Thyroid gland (tissue), 4 donors: ENCODE measurements at regions not wholly inside any gene's neighbourhood (a gene's known extent, or its start where the extent isn't known, plus 50 kb on each side); places are given as distances from the start of the nearest gene placed in this dataset.

Experiments used
- DNase-seq, 2 donors: peaks; one replicate each; pipeline ENCODE4 v3.0.0-alpha.2; 2019
- H3K27ac ChIP-seq, 3 donors: fragments of 200-600 bp; sonication (generic); 1 replicate in 2 of 3; 2 replicates in 1 of 3; pipeline ENCODE4 v1.5.1; 2016 to 2019; ENCODE audit warnings: mild to moderate bottlenecking in 1 of 3, moderate library complexity in 1 of 3
- H3K27me3 ChIP-seq: fragments of 200-600 bp; sonication (generic); one replicate; pipeline ENCODE4 v1.5.1; 2019
- H3K36me3 ChIP-seq, 2 donors: fragments of 200-600 bp; sonication (generic); one replicate each; pipeline ENCODE4 v1.5.1; 2016 to 2019
- H3K4me1 ChIP-seq, 2 donors: fragments of 200-600 bp; sonication (generic); one replicate each; pipeline ENCODE4 v1.5.1; 2017 to 2019
- H3K4me3 ChIP-seq, 3 donors: fragments of 200-600 bp; sonication (generic); replicated peaks in 1 of 3; 1 replicate in 2 of 3; 2 replicates in 1 of 3; pipeline ENCODE4 v1.5.1; 2016; ENCODE audit warnings: mild to moderate bottlenecking in 1 of 3
- H3K9me3 ChIP-seq: fragments of 200-600 bp; sonication (generic); one replicate; pipeline ENCODE4 v1.5.1; 2017
- POLR2A ChIP-seq, 2 donors: fragments of 450-650 bp; IDR thresholded peaks; one replicate each; pipeline ENCODE4 v1.6.1; 2017; ENCODE audit warnings: antibody characterized with exemption in 2 of 2, mild to moderate bottlenecking in 2 of 2, moderate library complexity in 1 of 2
- WGBS, 2 donors: methylation state at CpG; one replicate each; pipeline ENCODE4 v1.1.5; 2017; 5-methylcytosine and 5-hydroxymethylcytosine counted together
- intact Hi-C: fragments of 100-400 bp; cut with DNase I; formaldehyde crosslinking; loops from one replicate; pipeline ENCODE4 v1.15.1; 2023
- TF ChIP-seq, protein P1 (sequence below), 6 experiments: fragments of 200-600 bp in 3 of 6; fragments of 450-650 bp in 3 of 6; sonication (generic) in 3 of 6; IDR thresholded peaks; one replicate each; pipeline ENCODE4 v1.5.1; 2016 to 2019; ENCODE audit warnings: antibody characterized with exemption in 6 of 6, mild to moderate bottlenecking in 2 of 6, inconsistent platforms in 1 of 6, moderate library complexity in 1 of 6

- intact Hi-C loops = no loop called here
- Histone ChIP-seq H3K9me3 (no peaks in the 10 kb centered on the region), H3K4me1 (no peaks in the 10 kb centered on the region), H3K4me3 (no peak overlapping the region), H3K27me3 (no peaks in the 10 kb centered on the region), H3K27ac (no peak overlapping the region), H3K36me3 (no peaks in the 10 kb centered on the region)
- no peak for DNase-seq
- no peak for TF ChIP-seq POLR2A (IDR thresholded peaks at IDR 0.05)
- TF ChIP-seq, protein P1, sequence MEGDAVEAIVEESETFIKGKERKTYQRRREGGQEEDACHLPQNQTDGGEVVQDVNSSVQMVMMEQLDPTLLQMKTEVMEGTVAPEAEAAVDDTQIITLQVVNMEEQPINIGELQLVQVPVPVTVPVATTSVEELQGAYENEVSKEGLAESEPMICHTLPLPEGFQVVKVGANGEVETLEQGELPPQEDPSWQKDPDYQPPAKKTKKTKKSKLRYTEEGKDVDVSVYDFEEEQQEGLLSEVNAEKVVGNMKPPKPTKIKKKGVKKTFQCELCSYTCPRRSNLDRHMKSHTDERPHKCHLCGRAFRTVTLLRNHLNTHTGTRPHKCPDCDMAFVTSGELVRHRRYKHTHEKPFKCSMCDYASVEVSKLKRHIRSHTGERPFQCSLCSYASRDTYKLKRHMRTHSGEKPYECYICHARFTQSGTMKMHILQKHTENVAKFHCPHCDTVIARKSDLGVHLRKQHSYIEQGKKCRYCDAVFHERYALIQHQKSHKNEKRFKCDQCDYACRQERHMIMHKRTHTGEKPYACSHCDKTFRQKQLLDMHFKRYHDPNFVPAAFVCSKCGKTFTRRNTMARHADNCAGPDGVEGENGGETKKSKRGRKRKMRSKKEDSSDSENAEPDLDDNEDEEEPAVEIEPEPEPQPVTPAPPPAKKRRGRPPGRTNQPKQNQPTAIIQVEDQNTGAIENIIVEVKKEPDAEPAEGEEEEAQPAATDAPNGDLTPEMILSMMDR (IDR thresholded peaks at IDR 0.05) = no peak
- 78 to 82% methylated on average over 7 to 8 of the region's 8 CpGs for WGBS, 2 donors
Observed at GRCh38 chr10:42984035-42984610, 92.7 kb upstream of the RET start.

DNA sequence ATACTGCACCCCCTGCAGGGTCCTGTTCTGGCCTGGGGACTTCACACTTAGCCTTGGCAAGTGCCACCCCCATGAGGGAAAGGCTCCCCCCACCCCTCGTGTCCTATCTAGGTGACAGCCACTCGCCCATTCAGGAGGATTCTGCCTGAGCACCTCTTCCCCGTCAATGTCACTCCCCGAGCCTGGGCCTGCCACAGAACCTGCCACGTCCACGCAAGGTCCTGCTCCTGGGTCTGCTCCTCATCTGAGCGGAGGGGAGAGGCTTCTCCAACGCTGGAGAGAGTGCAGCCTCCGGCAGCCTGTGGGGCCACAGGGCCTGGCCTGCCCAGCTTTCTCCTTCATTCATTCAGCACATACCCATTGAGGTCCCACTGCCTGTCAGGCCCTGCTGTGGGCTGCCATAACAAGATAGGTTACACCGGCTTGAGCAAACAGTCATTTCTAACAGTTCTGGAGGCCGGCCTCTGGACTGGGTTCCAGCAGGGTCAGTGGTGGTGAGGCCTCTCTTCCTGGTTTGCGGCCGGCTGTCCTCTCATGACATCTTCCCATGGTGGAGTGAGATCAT, 92.0 kb upstream of the RET start:
- intact Hi-C loops = no loop called here
- Histone ChIP-seq H3K9me3 (no peaks in the 10 kb centered on the region), H3K4me3 (no peak overlapping the region), H3K36me3 (no peaks in the 10 kb centered on the region), H3K4me1 (no peaks in the 10 kb centered on the region), H3K27me3 (no peaks in the 10 kb centered on the region), H3K27ac (no peak overlapping the region)
- WGBS, 2 donors = 92 to 93% methylated on average over 8 to 13 of the region's 13 CpGs
- no peak for DNase-seq
- TF ChIP-seq, protein P1 (IDR thresholded peaks at IDR 0.05) = no peak
- TF ChIP-seq POLR2A (IDR thresholded peaks at IDR 0.05) = no peak

- H3K4me1 ChIP-seq = no peaks in the 10 kb centered on the region
- H3K27ac ChIP-seq = no peak overlapping the region
- no peak for DNase-seq
- TF ChIP-seq, protein P1 (IDR thresholded peaks at IDR 0.05) = no peak
- no peak for TF ChIP-seq POLR2A (IDR thresholded peaks at IDR 0.05)
- no peaks in the 10 kb centered on the region for H3K36me3 ChIP-seq
- H3K27me3 ChIP-seq = no peaks in the 10 kb centered on the region
- intact Hi-C loops = no loop called here
- WGBS, 2 donors = 77 to 93% methylated on average over 8 to 9 of the region's 11 CpGs
- H3K4me3 ChIP-seq = no peak overlapping the region
- H3K9me3 ChIP-seq = no peaks in the 10 kb centered on the region
Observed at GRCh38 chr10:42985436-42986316, 91.2 kb upstream of the RET start.

GRCh38 chr10:42986633-42987032, 90.2 kb upstream of the RET start:
- Histone ChIP-seq H3K9me3 (no peaks in the 10 kb centered on the region), H3K36me3 (no peaks in the 10 kb centered on the region), H3K4me3 (no peak overlapping the region), H3K4me1 (no peaks in the 10 kb centered on the region), H3K27me3 (no peaks in the 10 kb centered on the region), H3K27ac (no peak overlapping the region)
- intact Hi-C loops = no loop called here
- DNase-seq = no peak
- WGBS, 2 donors = 76 to 84% methylated on average over 4 of the region's 4 CpGs
- TF ChIP-seq, protein P1 (IDR thresholded peaks at IDR 0.05) = no peak
- TF ChIP-seq POLR2A (IDR thresholded peaks at IDR 0.05) = no peak

GRCh38 chr10:42987121-42987541, 89.7 kb upstream of the RET start:
- H3K4me3 ChIP-seq = no peak overlapping the region
- no peaks in the 10 kb centered on the region for H3K36me3 ChIP-seq
- intact Hi-C loops = no loop called here
- TF ChIP-seq POLR2A (IDR thresholded peaks at IDR 0.05) = no peak
- TF ChIP-seq, protein P1 (IDR thresholded peaks at IDR 0.05) = no peak
- WGBS, 2 donors = 81 to 82% methylated on average over 3 to 6 of the region's 8 CpGs
- DNase-seq = no peak
- H3K27me3 ChIP-seq = no peaks in the 10 kb centered on the region
- H3K4me1 ChIP-seq = no peaks in the 10 kb centered on the region
- no peaks in the 10 kb centered on the region for H3K9me3 ChIP-seq
- H3K27ac ChIP-seq = no peak overlapping the region
